ENCODE measurements at regions not wholly inside any gene's neighbourhood (a gene's known extent, or its start where the extent isn't known, plus 50 kb on each side); places are given as distances from the start of the nearest gene placed in this dataset.

DNA sequence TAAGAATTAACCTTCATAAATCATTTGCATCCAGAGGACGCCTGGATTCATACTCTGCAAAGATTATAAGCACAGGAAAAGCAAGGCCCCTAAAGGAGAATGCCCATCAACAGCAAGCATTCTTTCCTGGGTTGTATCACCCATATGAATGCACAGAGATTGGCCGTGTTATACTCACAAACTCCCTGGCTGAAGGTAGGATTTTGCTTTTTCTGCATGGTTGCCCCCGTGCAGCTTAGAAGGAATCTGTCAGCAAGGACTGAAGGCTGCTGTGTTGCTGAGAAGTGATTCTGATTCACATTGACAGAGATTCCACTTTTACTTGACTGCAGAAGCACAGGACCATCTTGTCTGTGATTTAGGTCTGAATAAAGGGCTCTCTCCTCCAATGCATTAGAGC lies 283.0 kb downstream of the LRRIQ3 start:
- TF ChIP-seq, protein P1, sequence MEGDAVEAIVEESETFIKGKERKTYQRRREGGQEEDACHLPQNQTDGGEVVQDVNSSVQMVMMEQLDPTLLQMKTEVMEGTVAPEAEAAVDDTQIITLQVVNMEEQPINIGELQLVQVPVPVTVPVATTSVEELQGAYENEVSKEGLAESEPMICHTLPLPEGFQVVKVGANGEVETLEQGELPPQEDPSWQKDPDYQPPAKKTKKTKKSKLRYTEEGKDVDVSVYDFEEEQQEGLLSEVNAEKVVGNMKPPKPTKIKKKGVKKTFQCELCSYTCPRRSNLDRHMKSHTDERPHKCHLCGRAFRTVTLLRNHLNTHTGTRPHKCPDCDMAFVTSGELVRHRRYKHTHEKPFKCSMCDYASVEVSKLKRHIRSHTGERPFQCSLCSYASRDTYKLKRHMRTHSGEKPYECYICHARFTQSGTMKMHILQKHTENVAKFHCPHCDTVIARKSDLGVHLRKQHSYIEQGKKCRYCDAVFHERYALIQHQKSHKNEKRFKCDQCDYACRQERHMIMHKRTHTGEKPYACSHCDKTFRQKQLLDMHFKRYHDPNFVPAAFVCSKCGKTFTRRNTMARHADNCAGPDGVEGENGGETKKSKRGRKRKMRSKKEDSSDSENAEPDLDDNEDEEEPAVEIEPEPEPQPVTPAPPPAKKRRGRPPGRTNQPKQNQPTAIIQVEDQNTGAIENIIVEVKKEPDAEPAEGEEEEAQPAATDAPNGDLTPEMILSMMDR (IDR thresholded peaks at IDR 0.05; ENCODE audit: low read depth, low read length), result no peak
- H3K27me3 ChIP-seq, result no peaks in the 10 kb centered on the region
- H3K4me1 ChIP-seq, result no peaks in the 10 kb centered on the region; the same call in 1 of the 2 replicates
- H3K9me3 ChIP-seq, result no peaks in the 10 kb centered on the region
- no peak for DNase-seq
- H3K36me3 ChIP-seq, result no peaks in the 10 kb centered on the region
- H3K4me3 ChIP-seq (ENCODE audit: low read depth, low read length), result no peak overlapping the region

DNA sequence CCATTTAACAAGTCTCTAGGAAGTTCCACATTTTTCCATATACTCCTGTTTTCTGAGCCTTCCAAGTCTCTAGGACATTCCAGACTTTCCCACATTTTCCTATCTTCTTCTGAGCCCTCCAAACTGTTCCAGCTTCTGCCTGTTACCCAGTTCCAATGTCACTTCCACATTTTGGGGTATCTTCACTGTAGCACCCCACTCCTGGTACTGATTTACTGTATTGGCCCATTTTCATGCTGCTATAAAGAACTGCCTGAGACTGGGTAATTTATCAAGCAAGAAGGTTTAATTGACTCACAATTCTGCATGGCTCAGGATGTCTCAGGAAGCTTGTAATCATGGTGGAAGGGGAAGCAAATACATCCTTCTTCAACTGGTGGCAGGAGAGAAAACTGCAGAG lies 285.0 kb downstream of the LRRIQ3 start:
- no peaks in the 10 kb centered on the region for H3K9me3 ChIP-seq
- H3K36me3 ChIP-seq, result no peaks in the 10 kb centered on the region
- H3K4me3 ChIP-seq (ENCODE audit: low read depth, low read length), result no peak overlapping the region
- no peak for DNase-seq
- no peaks in the 10 kb centered on the region for H3K27me3 ChIP-seq
- TF ChIP-seq, protein P1 (IDR thresholded peaks at IDR 0.05; ENCODE audit: low read depth, low read length), result no peak
- no peaks in the 10 kb centered on the region; the same call in 1 of the 2 replicates for H3K4me1 ChIP-seq

DNA sequence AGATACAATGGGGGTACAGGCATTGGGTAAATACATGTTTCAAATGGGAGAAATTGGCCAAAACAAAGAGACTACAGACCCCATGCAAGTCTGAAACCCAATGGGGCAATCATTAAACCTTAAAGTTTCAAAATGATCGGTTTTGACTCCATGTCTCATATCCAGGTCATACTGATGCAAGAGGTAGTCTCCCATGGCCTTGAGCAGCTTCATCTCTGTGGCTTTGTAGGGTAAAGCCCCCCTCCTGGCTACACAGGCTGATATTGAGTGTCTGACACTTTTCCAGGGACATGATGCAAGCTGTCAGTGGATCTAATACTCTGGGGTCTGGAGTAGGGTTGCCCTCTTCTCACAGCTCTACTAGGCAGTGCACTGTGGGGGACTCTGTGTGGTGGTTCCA lies 286.1 kb downstream of the LRRIQ3 start:
- DNase-seq, result no peak
- H3K36me3 ChIP-seq, result no peaks in the 10 kb centered on the region
- H3K9me3 ChIP-seq, result no peaks in the 10 kb centered on the region
- H3K4me3 ChIP-seq (ENCODE audit: low read depth, low read length), result no peak overlapping the region
- no peaks in the 10 kb centered on the region; the same call in 1 of the 2 replicates for H3K4me1 ChIP-seq
- no peaks in the 10 kb centered on the region for H3K27me3 ChIP-seq
- TF ChIP-seq, protein P1 (IDR thresholded peaks at IDR 0.05; ENCODE audit: low read depth, low read length), result no peak

DNA sequence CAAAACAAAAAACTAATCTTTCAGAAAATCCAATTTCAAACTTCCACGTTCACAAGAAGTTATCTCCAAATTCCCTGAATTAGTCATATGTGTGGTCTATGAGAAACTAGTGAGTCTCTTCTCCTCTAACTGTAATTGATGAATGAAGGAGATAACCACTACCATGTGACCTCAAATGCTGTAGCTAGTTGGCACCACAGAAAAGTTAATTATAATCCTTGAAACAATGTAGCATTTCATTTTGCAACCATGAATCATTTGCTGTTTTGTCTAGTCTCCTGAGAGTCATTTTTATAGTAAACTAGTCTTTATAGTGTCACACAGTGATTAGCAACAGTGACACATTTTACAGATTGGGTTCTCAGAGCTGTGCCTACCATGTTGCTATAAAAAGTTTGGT lies 287.5 kb downstream of the LRRIQ3 start:
- Histone ChIP-seq H3K4me3 (ENCODE audit: low read depth, low read length) (no peak overlapping the region), H3K9me3 (no peaks in the 10 kb centered on the region), H3K27me3 (no peaks in the 10 kb centered on the region), H3K36me3 (no peaks in the 10 kb centered on the region), H3K4me1 (no peaks in the 10 kb centered on the region; the same call in 1 of the 2 replicates)
- TF ChIP-seq, protein P1 (IDR thresholded peaks at IDR 0.05; ENCODE audit: low read depth, low read length), result no peak
- no peak for DNase-seq

DNA sequence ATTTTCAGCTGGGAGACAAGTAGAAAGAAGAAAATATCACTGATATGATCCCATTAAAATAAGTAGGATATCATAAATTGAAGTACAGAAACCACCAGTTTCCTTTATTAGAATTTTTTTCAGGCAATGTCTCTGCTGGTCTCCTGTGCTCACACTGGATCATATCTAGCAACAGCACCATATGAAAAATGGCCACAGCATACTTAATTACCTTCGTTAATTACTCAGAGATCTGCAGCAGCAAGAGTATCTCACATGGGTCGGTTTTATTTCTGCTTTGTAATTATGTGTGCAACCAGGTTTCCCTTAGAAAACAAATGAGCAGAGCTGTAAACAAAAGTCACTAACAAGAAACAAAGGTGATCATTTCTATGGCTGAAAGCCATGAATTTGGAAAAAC lies 287.9 kb downstream of the LRRIQ3 start:
- no peak overlapping the region for H3K4me3 ChIP-seq (ENCODE audit: low read depth, low read length)
- no peaks in the 10 kb centered on the region; the same call in 1 of the 2 replicates for H3K4me1 ChIP-seq
- H3K9me3 ChIP-seq, result no peaks in the 10 kb centered on the region
- H3K27me3 ChIP-seq, result no peaks in the 10 kb centered on the region
- no peak for DNase-seq
- H3K36me3 ChIP-seq, result no peaks in the 10 kb centered on the region
- TF ChIP-seq, protein P1 (IDR thresholded peaks at IDR 0.05; ENCODE audit: low read depth, low read length), result no peak

DNA sequence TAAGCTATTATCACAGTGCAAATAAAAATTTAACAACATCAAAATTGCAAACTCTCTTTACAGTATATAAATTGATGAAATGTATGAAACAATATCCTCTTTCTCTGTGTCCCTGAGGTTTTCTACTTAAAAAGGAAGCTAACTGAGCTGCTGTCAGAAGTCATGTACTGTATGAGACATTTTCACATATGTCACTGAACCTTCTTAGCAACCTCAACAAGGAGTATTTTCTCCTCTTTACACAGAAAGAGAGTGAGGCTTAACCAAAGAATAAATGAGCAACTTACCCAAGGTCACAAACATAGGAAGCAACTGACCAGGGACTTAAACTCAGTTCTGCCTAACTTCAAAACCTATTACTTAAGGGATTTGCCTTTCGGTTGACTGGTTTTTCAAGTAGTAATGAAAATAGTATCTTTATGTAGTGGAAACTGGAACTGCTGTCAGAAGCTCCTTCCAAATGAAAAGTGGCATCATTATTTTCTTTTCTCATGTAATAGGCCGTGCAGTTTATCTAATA lies 288.9 kb downstream of the LRRIQ3 start:
- H3K4me3 ChIP-seq (ENCODE audit: low read depth, low read length), result no peak overlapping the region
- no peak for DNase-seq
- TF ChIP-seq, protein P1 (IDR thresholded peaks at IDR 0.05; ENCODE audit: low read depth, low read length), result no peak
- H3K36me3 ChIP-seq, result no peaks in the 10 kb centered on the region
- no peaks in the 10 kb centered on the region for H3K9me3 ChIP-seq
- H3K27me3 ChIP-seq, result no peaks in the 10 kb centered on the region
- H3K4me1 ChIP-seq, result no peaks in the 10 kb centered on the region; the same call in 1 of the 2 replicates
